ENCODE measurements at regions not wholly inside any gene's neighbourhood (a gene's known extent, or its start where the extent isn't known, plus 50 kb on each side); places are given as distances from the start of the nearest gene placed in this dataset.

- H3K27me3 ChIP-seq (ENCODE audit: control insufficient read depth, insufficient read depth, low read length) = no peaks in the 10 kb centered on the region
- no peak overlapping the region for H3K27ac ChIP-seq (ENCODE audit: low read length)
- no peak for DNase-seq
- H3K9me3 ChIP-seq (replicated peaks; ENCODE audit: control insufficient read depth, low read depth, low read length) = no peaks in the 10 kb centered on the region
- no peaks in the 10 kb centered on the region for H3K4me1 ChIP-seq (ENCODE audit: control insufficient read depth, insufficient read depth, low read length)
- H3K4me3 ChIP-seq (ENCODE audit: low read length) = no peak overlapping the region
- 37% methylated on average over 6 of the region's 11 CpGs for WGBS (ENCODE audit: insufficient coverage)
- H3K36me3 ChIP-seq (ENCODE audit: control insufficient read depth, insufficient read depth, low read length) = no peaks in the 10 kb centered on the region
These were observed 561.0 kb upstream of the KLF12 start for GRCh38 chr13:74695021-74695800.

GRCh38 chr13:74687442-74688182, 553.4 kb upstream of the KLF12 start:
- Histone ChIP-seq H3K4me3 (ENCODE audit: low read length) (no peak overlapping the region), H3K27ac (ENCODE audit: low read length) (no peak overlapping the region), H3K9me3 (replicated peaks; ENCODE audit: control insufficient read depth, low read depth, low read length) (peaks cover 2% of the 10 kb centered on the region), H3K27me3 (ENCODE audit: control insufficient read depth, insufficient read depth, low read length) (no peaks in the 10 kb centered on the region), H3K4me1 (ENCODE audit: control insufficient read depth, insufficient read depth, low read length) (peaks cover 3% of the 10 kb centered on the region), H3K36me3 (ENCODE audit: control insufficient read depth, insufficient read depth, low read length) (no peaks in the 10 kb centered on the region)
- peak; percentile 89 for DNase-seq
- WGBS (ENCODE audit: insufficient coverage) = no CpG with 5 or more reads among the region's 7 CpGs

DNA sequence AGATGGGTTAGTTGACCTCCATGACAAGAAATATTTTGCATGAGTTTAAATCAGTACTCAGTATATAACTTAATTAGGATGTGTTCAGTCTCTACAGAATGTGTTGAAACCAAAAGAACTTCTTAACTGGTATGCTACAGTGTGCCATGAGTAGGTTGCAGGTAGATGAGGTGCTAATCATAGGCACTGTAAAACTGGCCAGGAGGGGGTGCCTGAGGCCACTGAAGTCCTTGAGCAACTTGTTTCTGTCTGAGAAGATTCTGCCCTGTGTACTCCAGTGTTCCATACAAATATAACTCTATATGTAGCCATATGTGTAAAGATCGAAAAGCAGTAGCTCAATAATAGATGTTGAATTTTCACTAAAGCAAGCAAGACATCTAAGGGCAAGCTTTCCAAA, 549.2 kb upstream of the KLF12 start:
- Histone ChIP-seq H3K36me3 (ENCODE audit: control insufficient read depth, insufficient read depth, low read length) (no peaks in the 10 kb centered on the region), H3K9me3 (replicated peaks; ENCODE audit: control insufficient read depth, low read depth, low read length) (peaks cover 2% of the 10 kb centered on the region), H3K27me3 (ENCODE audit: control insufficient read depth, insufficient read depth, low read length) (no peaks in the 10 kb centered on the region), H3K27ac (ENCODE audit: low read length) (no peak overlapping the region), H3K4me3 (ENCODE audit: low read length) (no peak overlapping the region), H3K4me1 (ENCODE audit: control insufficient read depth, insufficient read depth, low read length) (peaks cover 3% of the 10 kb centered on the region)
- WGBS (ENCODE audit: insufficient coverage) = no CpG with 5 or more reads among the region's 1 CpG
- no peak for DNase-seq

GRCh38 chr13:74682746-74683145, 548.5 kb upstream of the KLF12 start:
- Histone ChIP-seq H3K27me3 (ENCODE audit: control insufficient read depth, insufficient read depth, low read length) (no peaks in the 10 kb centered on the region), H3K4me1 (ENCODE audit: control insufficient read depth, insufficient read depth, low read length) (peaks cover 3% of the 10 kb centered on the region), H3K4me3 (ENCODE audit: low read length) (no peak overlapping the region), H3K36me3 (ENCODE audit: control insufficient read depth, insufficient read depth, low read length) (no peaks in the 10 kb centered on the region), H3K9me3 (replicated peaks; ENCODE audit: control insufficient read depth, low read depth, low read length) (peaks cover 2% of the 10 kb centered on the region), H3K27ac (ENCODE audit: low read length) (no peak overlapping the region)
- DNase-seq = peak; percentile 69
- no CpG with 5 or more reads among the region's 1 CpG for WGBS (ENCODE audit: insufficient coverage)

GRCh38 chr13:74681891-74682290, 547.7 kb upstream of the KLF12 start:
- no peak for DNase-seq
- Histone ChIP-seq H3K9me3 (replicated peaks; ENCODE audit: control insufficient read depth, low read depth, low read length) (peaks cover 2% of the 10 kb centered on the region), H3K4me1 (ENCODE audit: control insufficient read depth, insufficient read depth, low read length) (no peaks in the 10 kb centered on the region), H3K4me3 (ENCODE audit: low read length) (no peak overlapping the region), H3K27ac (ENCODE audit: low read length) (no peak overlapping the region), H3K36me3 (ENCODE audit: control insufficient read depth, insufficient read depth, low read length) (no peaks in the 10 kb centered on the region), H3K27me3 (ENCODE audit: control insufficient read depth, insufficient read depth, low read length) (no peaks in the 10 kb centered on the region)
- WGBS (ENCODE audit: insufficient coverage) = 70% methylated on average over 3 of the region's 3 CpGs

DNA sequence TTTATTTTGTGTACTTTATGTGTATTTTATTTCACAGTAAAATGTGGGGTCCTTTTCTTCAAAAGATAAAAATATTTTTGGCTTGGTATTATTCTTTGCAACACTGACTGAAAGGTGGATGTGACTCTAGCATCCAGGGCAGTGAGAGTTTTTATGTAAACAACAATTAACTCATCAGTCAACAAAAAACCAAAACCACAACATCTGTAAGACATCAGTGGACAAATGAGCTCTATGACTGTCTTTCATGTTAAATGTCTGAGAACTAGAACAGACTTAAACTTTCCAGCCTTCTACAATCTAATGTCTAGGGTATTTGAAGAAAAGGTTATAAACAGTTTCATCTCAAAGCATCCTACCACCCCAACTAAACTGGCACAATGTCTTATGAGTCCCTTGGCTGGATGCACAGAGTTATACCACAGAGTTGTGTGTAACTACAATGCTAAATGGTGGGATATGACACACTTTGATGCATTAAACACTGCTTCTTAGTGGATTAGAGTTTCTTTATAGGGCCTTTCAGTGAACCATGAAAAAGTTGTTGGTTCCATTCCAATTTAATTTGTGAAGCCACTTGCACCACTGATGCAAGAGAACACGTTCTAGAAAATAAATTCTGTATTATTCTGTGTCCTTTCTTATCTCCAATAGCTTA, 544.2 kb upstream of the KLF12 start:
- Histone ChIP-seq H3K4me1 (ENCODE audit: control insufficient read depth, insufficient read depth, low read length) (no peaks in the 10 kb centered on the region), H3K27me3 (ENCODE audit: control insufficient read depth, insufficient read depth, low read length) (no peaks in the 10 kb centered on the region), H3K9me3 (replicated peaks; ENCODE audit: control insufficient read depth, low read depth, low read length) (peaks cover under 1% of the 10 kb centered on the region), H3K4me3 (ENCODE audit: low read length) (no peak overlapping the region), H3K27ac (ENCODE audit: low read length) (no peak overlapping the region), H3K36me3 (ENCODE audit: control insufficient read depth, insufficient read depth, low read length) (no peaks in the 10 kb centered on the region)
- no CpG with 5 or more reads among the region's 1 CpG for WGBS (ENCODE audit: insufficient coverage)
- DNase-seq = peak; percentile 59

DNA sequence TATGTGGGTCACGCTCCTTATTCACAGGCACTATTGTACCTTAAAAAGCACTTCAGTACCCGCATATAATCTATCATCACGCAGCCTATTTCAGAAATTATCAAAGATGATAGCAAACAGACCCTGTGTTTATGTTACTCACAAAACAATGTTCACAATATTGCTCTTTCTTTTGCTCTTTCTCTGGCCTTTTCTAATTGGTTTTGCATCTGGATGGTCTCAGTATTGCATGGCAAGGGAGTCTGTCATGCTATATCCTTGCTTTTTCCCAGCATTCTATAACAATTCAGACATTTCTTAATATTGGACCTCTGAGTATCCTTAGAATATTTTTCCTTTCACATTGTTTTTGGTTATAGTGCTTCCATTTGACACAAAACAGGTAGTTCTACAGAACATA, 541.8 kb upstream of the KLF12 start:
- Histone ChIP-seq H3K36me3 (ENCODE audit: control insufficient read depth, insufficient read depth, low read length) (no peaks in the 10 kb centered on the region), H3K4me1 (ENCODE audit: control insufficient read depth, insufficient read depth, low read length) (no peaks in the 10 kb centered on the region), H3K9me3 (replicated peaks; ENCODE audit: control insufficient read depth, low read depth, low read length) (peaks cover 2% of the 10 kb centered on the region), H3K4me3 (ENCODE audit: low read length) (no peak overlapping the region), H3K27ac (ENCODE audit: low read length) (no peak overlapping the region), H3K27me3 (ENCODE audit: control insufficient read depth, insufficient read depth, low read length) (no peaks in the 10 kb centered on the region)
- peak; percentile 24 for DNase-seq
- WGBS (ENCODE audit: insufficient coverage) = 0% methylated on average over 1 of the region's 3 CpGs

GRCh38 chr13:74675182-74675581, 541.0 kb upstream of the KLF12 start:
- peaks cover 2% of the 10 kb centered on the region for H3K9me3 ChIP-seq (replicated peaks; ENCODE audit: control insufficient read depth, low read depth, low read length)
- no peak for DNase-seq
- H3K4me1 ChIP-seq (ENCODE audit: control insufficient read depth, insufficient read depth, low read length) = no peaks in the 10 kb centered on the region
- H3K27ac ChIP-seq (ENCODE audit: low read length) = no peak overlapping the region
- H3K36me3 ChIP-seq (ENCODE audit: control insufficient read depth, insufficient read depth, low read length) = no peaks in the 10 kb centered on the region
- no peak overlapping the region for H3K4me3 ChIP-seq (ENCODE audit: low read length)
- no peaks in the 10 kb centered on the region for H3K27me3 ChIP-seq (ENCODE audit: control insufficient read depth, insufficient read depth, low read length)
- no CpG with 5 or more reads among the region's 5 CpGs for WGBS (ENCODE audit: insufficient coverage)

DNA sequence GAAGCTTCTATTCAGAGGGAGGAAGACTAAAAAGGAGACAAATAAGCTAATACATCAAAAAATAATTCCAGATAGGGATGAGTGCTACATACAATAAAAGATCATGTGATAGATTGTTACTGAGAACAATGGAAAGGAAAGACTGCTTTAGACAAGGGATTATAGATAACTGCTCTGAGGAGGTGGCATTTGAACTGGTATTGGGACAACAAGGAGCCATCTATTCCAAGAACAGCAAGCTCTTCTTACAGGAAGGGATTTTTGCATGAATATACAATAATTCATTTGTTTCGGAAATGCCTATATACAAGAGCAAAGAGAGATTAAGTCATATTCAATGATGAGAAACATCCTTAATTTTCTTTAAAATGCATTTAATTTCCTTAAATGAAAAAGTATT, 540.5 kb upstream of the KLF12 start:
- Histone ChIP-seq H3K4me3 (ENCODE audit: low read length) (no peak overlapping the region), H3K36me3 (ENCODE audit: control insufficient read depth, insufficient read depth, low read length) (no peaks in the 10 kb centered on the region), H3K27ac (ENCODE audit: low read length) (no peak overlapping the region), H3K9me3 (replicated peaks; ENCODE audit: control insufficient read depth, low read depth, low read length) (peaks cover 2% of the 10 kb centered on the region), H3K27me3 (ENCODE audit: control insufficient read depth, insufficient read depth, low read length) (no peaks in the 10 kb centered on the region), H3K4me1 (ENCODE audit: control insufficient read depth, insufficient read depth, low read length) (no peaks in the 10 kb centered on the region)
- no peak for DNase-seq
- WGBS (ENCODE audit: insufficient coverage) = no CpG with 5 or more reads among the region's 1 CpG

GRCh38 chr13:74669149-74669548, 534.9 kb upstream of the KLF12 start:
- no peak for DNase-seq
- peaks cover 2% of the 10 kb centered on the region for H3K9me3 ChIP-seq (replicated peaks; ENCODE audit: control insufficient read depth, low read depth, low read length)
- H3K4me3 ChIP-seq (ENCODE audit: low read length) = no peak overlapping the region
- no peaks in the 10 kb centered on the region for H3K4me1 ChIP-seq (ENCODE audit: control insufficient read depth, insufficient read depth, low read length)
- no peaks in the 10 kb centered on the region for H3K27me3 ChIP-seq (ENCODE audit: control insufficient read depth, insufficient read depth, low read length)
- no peaks in the 10 kb centered on the region for H3K36me3 ChIP-seq (ENCODE audit: control insufficient read depth, insufficient read depth, low read length)
- no peak overlapping the region for H3K27ac ChIP-seq (ENCODE audit: low read length)
